ENCODE measurements at regions not wholly inside any gene's neighbourhood (a gene's known extent, or its start where the extent isn't known, plus 50 kb on each side); places are given as distances from the start of the nearest gene placed in this dataset.

DNA sequence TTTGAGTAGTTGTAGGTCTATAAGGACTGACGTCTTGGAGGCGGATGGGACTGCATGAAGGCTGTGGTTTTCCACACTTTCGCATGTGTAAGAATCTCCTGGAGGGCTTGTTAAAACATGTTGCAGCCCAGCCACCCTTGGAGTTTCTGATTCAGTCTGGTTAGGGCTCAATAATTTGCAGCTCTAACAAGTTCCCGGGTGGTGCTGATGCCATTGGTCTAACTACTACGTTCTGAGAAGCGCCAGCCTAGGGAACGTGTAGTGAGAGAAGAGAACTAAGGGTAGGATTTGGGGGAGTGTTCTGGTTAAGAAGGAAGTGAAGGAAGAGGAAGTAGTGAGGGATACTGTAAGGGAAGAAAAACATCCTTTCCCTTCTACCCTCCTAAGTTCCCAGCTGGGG, 138.9 kb downstream of the LARP7 start:
- no peak overlapping the region for H3K27ac ChIP-seq (ENCODE audit: control insufficient read depth, insufficient read depth, low read length)
- no peaks in the 10 kb centered on the region for H3K79me2 ChIP-seq (ENCODE audit: control insufficient read depth, insufficient read depth, low read length)
- no peaks in the 10 kb centered on the region for H3K9me1 ChIP-seq (ENCODE audit: control insufficient read depth, extremely low read depth, insufficient read depth, low read length)
- H3K9ac ChIP-seq (ENCODE audit: control insufficient read depth, extremely low read depth, insufficient read depth, low read length) = no peak overlapping the region
- FAIRE-seq (no peak), DNase-seq (ENCODE audit: low read depth, low spot score) (no peak)
- H3K36me3 ChIP-seq (ENCODE audit: control insufficient read depth in 2 of 2, extremely low read depth in 1 of 2, insufficient read depth in 2 of 2, low read length in 2 of 2) = no peaks in the 10 kb centered on the region
- no peaks in the 10 kb centered on the region for H3K27me3 ChIP-seq (ENCODE audit: control insufficient read depth, extremely low read depth, insufficient read depth, low read length)
- TF ChIP-seq, protein P1, sequence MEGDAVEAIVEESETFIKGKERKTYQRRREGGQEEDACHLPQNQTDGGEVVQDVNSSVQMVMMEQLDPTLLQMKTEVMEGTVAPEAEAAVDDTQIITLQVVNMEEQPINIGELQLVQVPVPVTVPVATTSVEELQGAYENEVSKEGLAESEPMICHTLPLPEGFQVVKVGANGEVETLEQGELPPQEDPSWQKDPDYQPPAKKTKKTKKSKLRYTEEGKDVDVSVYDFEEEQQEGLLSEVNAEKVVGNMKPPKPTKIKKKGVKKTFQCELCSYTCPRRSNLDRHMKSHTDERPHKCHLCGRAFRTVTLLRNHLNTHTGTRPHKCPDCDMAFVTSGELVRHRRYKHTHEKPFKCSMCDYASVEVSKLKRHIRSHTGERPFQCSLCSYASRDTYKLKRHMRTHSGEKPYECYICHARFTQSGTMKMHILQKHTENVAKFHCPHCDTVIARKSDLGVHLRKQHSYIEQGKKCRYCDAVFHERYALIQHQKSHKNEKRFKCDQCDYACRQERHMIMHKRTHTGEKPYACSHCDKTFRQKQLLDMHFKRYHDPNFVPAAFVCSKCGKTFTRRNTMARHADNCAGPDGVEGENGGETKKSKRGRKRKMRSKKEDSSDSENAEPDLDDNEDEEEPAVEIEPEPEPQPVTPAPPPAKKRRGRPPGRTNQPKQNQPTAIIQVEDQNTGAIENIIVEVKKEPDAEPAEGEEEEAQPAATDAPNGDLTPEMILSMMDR (optimal IDR thresholded peaks at IDR 0.05 in 1 of 3, IDR thresholded peaks at IDR 0.05 in 1 of 3, conservative IDR thresholded peaks at IDR 0.05 in 1 of 3; ENCODE audit: extremely low read depth in 1 of 3, insufficient read depth in 2 of 3, low read length in 3 of 3) = no peak
- no peak for TF ChIP-seq EZH2 (IDR thresholded peaks at IDR 0.05; ENCODE audit: low read length)
- H2AFZ ChIP-seq (ENCODE audit: control insufficient read depth, low read length) = peak overlapping the region; percentile 35
- no peaks in the 10 kb centered on the region for H4K20me1 ChIP-seq (ENCODE audit: control insufficient read depth, extremely low read depth, insufficient read depth, low read length)
- no peak overlapping the region for H3K4me2 ChIP-seq (ENCODE audit: control insufficient read depth, extremely low read depth, insufficient read depth, low read depth, low read length)
- no peak overlapping the region for H3K4me3 ChIP-seq (ENCODE audit: control insufficient read depth in 2 of 3, extremely low read depth in 1 of 3, insufficient read depth in 2 of 3, low read depth in 1 of 3, low read length in 3 of 3)
- no peaks in the 10 kb centered on the region for H3K4me1 ChIP-seq (ENCODE audit: control insufficient read depth, extremely low read depth, insufficient read depth, low read length)
- no peaks in the 10 kb centered on the region for H3K9me3 ChIP-seq (ENCODE audit: control insufficient read depth, low read depth, low read length)
- dilution Hi-C loops (cut with MboI; ENCODE audit: extremely low pct_ligation_motif_present, low sequenced_read_pairs) = no loop called here

DNA sequence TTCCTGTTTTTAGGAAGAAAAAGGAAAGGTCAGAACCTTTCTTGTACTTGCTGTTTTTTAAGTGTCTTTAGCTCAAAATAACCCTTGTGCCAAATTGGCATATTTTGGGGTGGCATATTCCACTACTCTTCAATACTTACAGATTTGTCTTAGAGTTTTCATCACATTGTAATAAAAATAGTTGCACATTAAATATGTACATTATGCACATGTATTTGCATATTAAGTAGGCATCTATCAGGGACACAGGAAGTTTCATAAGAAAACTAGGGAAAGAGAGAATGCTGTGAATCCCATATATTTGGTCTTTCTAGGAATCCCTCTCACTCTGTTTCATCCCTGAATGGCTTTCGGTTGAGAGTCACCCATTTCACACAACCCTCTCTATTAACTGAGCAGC, 139.6 kb downstream of the LARP7 start:
- DNase-seq (ENCODE audit: low read depth, low spot score) = no peak
- Histone ChIP-seq H3K36me3 (ENCODE audit: control insufficient read depth in 2 of 2, extremely low read depth in 1 of 2, insufficient read depth in 2 of 2, low read length in 2 of 2) (no peaks in the 10 kb centered on the region), H3K4me2 (ENCODE audit: control insufficient read depth, extremely low read depth, insufficient read depth, low read depth, low read length) (no peak overlapping the region), H4K20me1 (ENCODE audit: control insufficient read depth, extremely low read depth, insufficient read depth, low read length) (no peaks in the 10 kb centered on the region), H3K79me2 (ENCODE audit: control insufficient read depth, insufficient read depth, low read length) (no peaks in the 10 kb centered on the region), H3K9ac (ENCODE audit: control insufficient read depth, extremely low read depth, insufficient read depth, low read length) (no peak overlapping the region), H3K9me1 (ENCODE audit: control insufficient read depth, extremely low read depth, insufficient read depth, low read length) (no peaks in the 10 kb centered on the region), H3K4me1 (ENCODE audit: control insufficient read depth, extremely low read depth, insufficient read depth, low read length) (no peaks in the 10 kb centered on the region), H2AFZ (ENCODE audit: control insufficient read depth, low read length) (no peak overlapping the region), H3K27me3 (ENCODE audit: control insufficient read depth, extremely low read depth, insufficient read depth, low read length) (no peaks in the 10 kb centered on the region), H3K4me3 (ENCODE audit: control insufficient read depth in 2 of 3, extremely low read depth in 1 of 3, insufficient read depth in 2 of 3, low read depth in 1 of 3, low read length in 3 of 3) (no peak overlapping the region), H3K27ac (ENCODE audit: control insufficient read depth, insufficient read depth, low read length) (no peak overlapping the region), H3K9me3 (ENCODE audit: control insufficient read depth, low read depth, low read length) (no peaks in the 10 kb centered on the region)
- dilution Hi-C loops (cut with MboI; ENCODE audit: extremely low pct_ligation_motif_present, low sequenced_read_pairs) = no loop called here
- FAIRE-seq = no peak
- no peak for TF ChIP-seq EZH2 (IDR thresholded peaks at IDR 0.05; ENCODE audit: low read length)
- TF ChIP-seq, protein P1 (optimal IDR thresholded peaks at IDR 0.05 in 1 of 3, IDR thresholded peaks at IDR 0.05 in 1 of 3, conservative IDR thresholded peaks at IDR 0.05 in 1 of 3; ENCODE audit: extremely low read depth in 1 of 3, insufficient read depth in 2 of 3, low read length in 3 of 3) = no peak

Measured in keratinocyte (primary cell).